CD14-positive monocyte (primary cell): ENCODE measurements at regions not wholly inside any gene's neighbourhood (a gene's known extent, or its start where the extent isn't known, plus 50 kb on each side); places are given as distances from the start of the nearest gene placed in this dataset.

ENCODE experiments used
- DNase-seq, 3 donors: peaks; one replicate each; pipeline ENCODE4 v3.0.0-alpha.2; 2011 to 2022
- H2AFZ ChIP-seq: 2 replicates; pipeline ENCODE4 v1.6.0; 2012; ENCODE audit warnings: mild to moderate bottlenecking, low read depth, low read length, inconsistent platforms; ENCODE audit not compliant: insufficient read depth, poor library complexity, severe bottlenecking
- H3K27ac ChIP-seq, 2 donors: 1 replicate in 1 of 2; 2 replicates in 1 of 2; pipeline ENCODE4 v1.5.1; 2012 to 2013; ENCODE audit warnings: low read length in 2 of 2, control low read depth in 1 of 2, inconsistent platforms in 1 of 2, low read depth in 1 of 2, mild to moderate bottlenecking in 1 of 2
- H3K27me3 ChIP-seq, 2 donors: one replicate each; pipeline versions ENCODE4 v1.6.0 to v1.6.1; 2011 to 2013; ENCODE audit warnings: low read length in 2 of 2; ENCODE audit not compliant: control insufficient read depth in 2 of 2, insufficient read depth in 2 of 2
- H3K36me3 ChIP-seq, 2 donors: replicated peaks in 1 of 2; 1 replicate in 1 of 2; 2 replicates in 1 of 2; pipeline versions ENCODE4 v1.5.1 to v1.6.1; 2012 to 2013; ENCODE audit warnings: low read length in 2 of 2, control low read depth in 1 of 2, inconsistent platforms in 1 of 2, mild to moderate bottlenecking in 1 of 2; ENCODE audit not compliant: insufficient read depth in 2 of 2, control insufficient read depth in 1 of 2
- H3K4me1 ChIP-seq, 2 donors: 1 replicate in 1 of 2; 2 replicates in 1 of 2; pipeline versions ENCODE4 v1.5.1 to v1.6.1; 2012 to 2013; ENCODE audit warnings: low read length in 2 of 2, control low read depth in 1 of 2, inconsistent platforms in 1 of 2, mild to moderate bottlenecking in 1 of 2, moderate library complexity in 1 of 2; ENCODE audit not compliant: insufficient read depth in 2 of 2, control insufficient read depth in 1 of 2
- H3K4me2 ChIP-seq: replicated peaks from 2 replicates; pipeline ENCODE3; 2012; ENCODE audit warnings: low read length, moderate library complexity, mild to moderate bottlenecking; ENCODE audit not compliant: poor library complexity, severe bottlenecking; ENCODE audit errors: extremely low read depth
- H3K4me3 ChIP-seq, 3 experiments: fragments of 200-600 bp in 1 of 3; sonication (generic) in 1 of 3; replicated peaks in 1 of 3; 1 replicate in 2 of 3; 2 replicates in 1 of 3; pipeline ENCODE4 v1.5.1; 2011 to 2013; ENCODE audit warnings: low read length in 3 of 3, mild to moderate bottlenecking in 3 of 3, control low read depth in 2 of 3, low read depth in 2 of 3, inconsistent platforms in 1 of 3, moderate library complexity in 1 of 3
- H3K79me2 ChIP-seq: 2 replicates; pipeline ENCODE4 v1.6.0; 2012; ENCODE audit warnings: mild to moderate bottlenecking, control low read depth, inconsistent platforms, low read length, moderate library complexity; ENCODE audit not compliant: insufficient read depth
- H3K9ac ChIP-seq: 2 replicates; pipeline ENCODE4 v1.6.0; 2017; ENCODE audit warnings: low read length, mild to moderate bottlenecking; ENCODE audit not compliant: insufficient read depth, poor library complexity, severe bottlenecking
- H3K9me3 ChIP-seq, 2 donors: replicated peaks in 1 of 2; 1 replicate in 1 of 2; 2 replicates in 1 of 2; pipeline versions ENCODE4 v1.5.1 to v1.6.1; 2012 to 2013; ENCODE audit warnings: low read length in 2 of 2, control low read depth in 1 of 2; ENCODE audit not compliant: control insufficient read depth in 1 of 2, insufficient read depth in 1 of 2
- H4K20me1 ChIP-seq: 2 replicates; pipeline ENCODE4 v1.6.0; 2012; ENCODE audit warnings: mild to moderate bottlenecking, low read length, control low read depth, moderate library complexity; ENCODE audit not compliant: insufficient read depth
- H3K27ac Mint-ChIP-seq, 7 donors: one replicate each; pipeline ENCODE4 v1.8.0; 2020; ENCODE audit warnings: mild to moderate bottlenecking in 7 of 7, mixed read lengths in 7 of 7, moderate library complexity in 6 of 7, inconsistent platforms in 2 of 7
- H3K27me3 Mint-ChIP-seq, 3 donors: one replicate each; pipeline ENCODE4 v1.8.0; 2021 to 2022; ENCODE audit warnings: low read depth in 3 of 3, mild to moderate bottlenecking in 3 of 3, mixed read lengths in 3 of 3, moderate library complexity in 3 of 3, inconsistent platforms in 1 of 3
- H3K36me3 Mint-ChIP-seq, 2 donors: one replicate each; pipeline ENCODE4 v1.8.0; 2020; ENCODE audit warnings: mixed read lengths in 2 of 2, inconsistent platforms in 1 of 2, mild to moderate bottlenecking in 1 of 2
- H3K4me1 Mint-ChIP-seq: one replicate; pipeline ENCODE4 v1.8.0; 2020; ENCODE audit warnings: mild to moderate bottlenecking, mixed read lengths
- H3K4me3 Mint-ChIP-seq, 2 donors: one replicate each; pipeline ENCODE4 v1.8.0; 2020; ENCODE audit warnings: mild to moderate bottlenecking in 2 of 2, mixed read lengths in 2 of 2, moderate library complexity in 1 of 2
- H3K9me3 Mint-ChIP-seq, 7 donors: one replicate each; pipeline ENCODE4 v1.8.0; 2020 to 2022; ENCODE audit warnings: mixed read lengths in 7 of 7, mild to moderate bottlenecking in 6 of 7, moderate library complexity in 6 of 7, inconsistent platforms in 2 of 7
- CTCF ChIP-seq: fragments of 200-600 bp; IDR thresholded peaks from one replicate; pipeline ENCODE4 v1.8.0; 2022; ENCODE audit warnings: antibody characterized with exemption, mild to moderate bottlenecking
- WGBS: methylation state at CpG from one replicate; pipeline ENCODE4 v1.1.5; 2013; ENCODE audit warnings: missing lambda C conversion rate; ENCODE audit not compliant: insufficient coverage; 5-methylcytosine and 5-hydroxymethylcytosine counted together
- intact Hi-C, 2 donors: fragments of 100-400 bp; cut with micrococcal nuclease; formaldehyde crosslinking; loops; one replicate each; pipeline versions ENCODE4 v1.15.0 to v1.15.1; 2023

GRCh38 chr10:90403211-90404000 lies 454.4 kb downstream of the HTR7 start:
- Histone ChIP-seq H3K79me2 (no peaks in the 10 kb centered on the region), H3K4me1 (no peaks in the 10 kb centered on the region), H2AFZ (no peak overlapping the region), H3K9me3 (no peaks in the 10 kb centered on the region), H3K27me3 (no peaks in the 10 kb centered on the region), H3K4me3 (no peak overlapping the region), H3K36me3 (no peaks in the 10 kb centered on the region), H3K4me2 (no peak overlapping the region), H3K9ac (no peak overlapping the region), H4K20me1 (no peaks in the 10 kb centered on the region), H3K27ac (no peak overlapping the region)
- Mint-ChIP-seq H3K27me3 (no peaks in the 10 kb centered on the region), H3K27ac (no peak overlapping the region), H3K36me3 (no peaks in the 10 kb centered on the region), H3K9me3 (peaks cover 0 to 2% (median 0%) of the 10 kb centered on the region in 7 donors), H3K4me3 (no peak overlapping the region), H3K4me1 (no peaks in the 10 kb centered on the region)
- intact Hi-C loops: no loop called here
- WGBS: no CpG with 5 or more reads among the region's 2 CpGs
- no peak for DNase-seq
- TF ChIP-seq CTCF: no peak

- no peaks in the 10 kb centered on the region for H4K20me1 ChIP-seq
- no peak overlapping the region for H3K27ac ChIP-seq
- Mint-ChIP-seq H3K4me3 (no peak overlapping the region), H3K27me3 (no peaks in the 10 kb centered on the region), H3K27ac (no peak overlapping the region), H3K9me3 (peaks cover 2 to 9% (median 8%) of the 10 kb centered on the region in 7 donors), H3K4me1 (no peaks in the 10 kb centered on the region), H3K36me3 (no peaks in the 10 kb centered on the region)
- no peak for TF ChIP-seq CTCF
- no CpG with 5 or more reads among the region's 3 CpGs for WGBS
- H3K9me3 ChIP-seq: peaks cover 0 to 9% of the 10 kb centered on the region in 2 donors
- no peak overlapping the region for H3K9ac ChIP-seq
- no peak for DNase-seq
- H3K27me3 ChIP-seq: no peaks in the 10 kb centered on the region
- intact Hi-C loops: no loop called here
- no peaks in the 10 kb centered on the region for H3K4me1 ChIP-seq
- no peak overlapping the region for H2AFZ ChIP-seq
- no peak overlapping the region for H3K4me3 ChIP-seq
- no peaks in the 10 kb centered on the region for H3K79me2 ChIP-seq
- H3K36me3 ChIP-seq: no peaks in the 10 kb centered on the region
- no peak overlapping the region for H3K4me2 ChIP-seq
These were observed 450.7 kb downstream of the HTR7 start for GRCh38 chr10:90407131-90407530.
